Stomach smooth muscle (tissue), 2 donors: ENCODE measurements at regions not wholly inside any gene's neighbourhood (a gene's known extent, or its start where the extent isn't known, plus 50 kb on each side); places are given as distances from the start of the nearest gene placed in this dataset.

Source experiments
- H3K27ac ChIP-seq: one replicate; pipeline ENCODE4 v1.7.0; 2013; ENCODE audit warnings: mild to moderate bottlenecking, low read length, inconsistent platforms
- H3K27me3 ChIP-seq, 2 donors: one replicate each; pipeline ENCODE4 v1.7.0; 2013; ENCODE audit warnings: low read length in 2 of 2; ENCODE audit not compliant: insufficient read depth in 2 of 2, control insufficient read depth in 1 of 2
- H3K36me3 ChIP-seq, 2 donors: one replicate each; pipeline ENCODE4 v1.7.0; 2013; ENCODE audit warnings: low read length in 2 of 2; ENCODE audit not compliant: control insufficient read depth in 2 of 2, insufficient read depth in 2 of 2
- H3K4me1 ChIP-seq: one replicate; pipeline ENCODE4 v1.7.0; 2013; ENCODE audit warnings: low read length; ENCODE audit not compliant: control insufficient read depth, insufficient read depth
- H3K4me3 ChIP-seq, 2 donors: one replicate each; pipeline ENCODE4 v1.7.0; 2013; ENCODE audit warnings: low read length in 2 of 2
- H3K9ac ChIP-seq, 2 donors: one replicate each; pipeline ENCODE4 v1.7.0; 2013; ENCODE audit warnings: low read length in 2 of 2, mild to moderate bottlenecking in 1 of 2
- H3K9me3 ChIP-seq, 2 donors: one replicate each; pipeline ENCODE4 v1.7.0; 2013; ENCODE audit warnings: low read length in 2 of 2; ENCODE audit not compliant: control insufficient read depth in 2 of 2
- donor health status: healthy.
- donor health status: Pancreatic carcinoma.

DNA sequence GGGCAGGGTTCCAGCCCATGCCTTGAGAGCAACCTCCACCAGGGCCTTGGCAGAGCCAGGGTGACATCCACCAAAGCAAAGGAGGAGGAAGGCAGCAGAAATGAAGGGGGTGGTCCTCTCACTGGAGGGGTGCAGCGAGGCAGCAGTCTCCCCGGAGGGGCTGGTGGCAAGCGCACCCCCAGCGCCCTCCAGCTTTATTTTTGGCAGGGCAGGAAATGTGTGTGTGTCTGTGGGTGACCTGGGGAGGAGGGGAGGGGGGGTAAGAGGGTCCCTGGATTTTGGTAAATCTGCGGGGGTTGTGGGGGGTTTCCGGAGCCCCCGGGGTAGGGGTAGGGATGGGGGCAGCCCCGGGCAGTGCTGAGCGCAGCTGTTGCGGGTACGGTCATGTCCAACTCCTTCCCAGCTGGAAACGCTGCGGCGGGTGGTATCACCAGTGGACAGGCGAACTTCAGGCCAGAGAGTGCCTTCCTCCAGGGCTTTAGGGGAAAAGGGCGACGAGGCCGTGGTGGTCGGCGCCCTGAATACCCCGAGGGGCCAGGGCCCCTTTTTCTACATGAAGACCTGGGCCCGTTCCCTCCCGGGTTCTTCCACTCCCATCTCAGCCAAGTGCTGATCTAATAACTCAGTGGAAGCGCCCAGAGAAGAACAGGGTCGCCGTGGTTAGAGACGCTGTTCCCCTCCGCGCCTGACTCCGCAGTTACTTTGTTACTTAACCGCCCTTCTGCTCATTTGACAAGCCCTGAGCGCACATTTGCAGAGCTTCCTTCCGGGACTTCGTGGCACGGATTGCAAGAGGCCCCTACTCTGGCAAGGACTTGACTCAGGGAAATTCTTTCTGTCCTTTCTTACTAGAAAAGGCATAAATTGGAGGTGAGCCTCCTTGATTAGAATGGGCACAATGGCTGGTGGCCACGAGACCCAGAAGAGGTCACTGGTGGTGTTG is 55.2 kb downstream of the FOS start:
- Histone ChIP-seq H3K4me1 (peaks cover 10% of the 10 kb centered on the region), H3K27me3 (no peaks in the 10 kb centered on the region), H3K36me3 (no peaks in the 10 kb centered on the region), H3K4me3 (peak overlapping the region; percentile 54 to 65), H3K27ac (peak overlapping the region; percentile 58), H3K9me3 (no peaks in the 10 kb centered on the region), H3K9ac (peak overlapping the region; percentile 30 to 51)

DNA sequence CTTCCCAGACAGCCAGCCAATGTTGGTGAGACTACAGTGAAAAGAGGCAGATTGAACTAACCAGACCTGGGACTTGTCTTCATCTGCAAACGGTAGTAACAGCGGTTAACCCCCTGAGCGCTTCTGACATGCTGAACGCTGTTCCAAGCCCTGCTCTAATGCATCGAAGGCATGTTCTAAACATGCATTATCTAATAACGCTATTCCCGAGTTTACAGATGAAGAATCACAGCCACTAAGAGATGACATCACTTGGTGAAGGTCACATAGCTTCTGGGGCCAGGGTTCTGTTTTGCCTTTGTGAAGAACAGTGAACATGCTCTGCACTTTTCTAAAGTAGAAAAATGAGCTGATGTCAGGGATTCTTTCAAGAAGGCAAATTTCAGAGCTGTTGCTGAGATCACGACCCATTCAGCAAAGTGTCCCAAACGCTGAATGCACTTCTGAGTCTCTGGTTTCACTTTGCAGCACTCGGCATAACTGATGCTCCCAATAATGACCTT is 56.0 kb downstream of the FOS start:
- no peaks in the 10 kb centered on the region for H3K36me3 ChIP-seq
- peak overlapping the region; percentile 54 to 65 for H3K4me3 ChIP-seq
- peaks cover 10% of the 10 kb centered on the region for H3K4me1 ChIP-seq
- no peaks in the 10 kb centered on the region for H3K9me3 ChIP-seq
- no peaks in the 10 kb centered on the region for H3K27me3 ChIP-seq
- H3K27ac ChIP-seq, result peak overlapping the region; percentile 58
- peak overlapping the region; percentile 30 to 51 for H3K9ac ChIP-seq

DNA sequence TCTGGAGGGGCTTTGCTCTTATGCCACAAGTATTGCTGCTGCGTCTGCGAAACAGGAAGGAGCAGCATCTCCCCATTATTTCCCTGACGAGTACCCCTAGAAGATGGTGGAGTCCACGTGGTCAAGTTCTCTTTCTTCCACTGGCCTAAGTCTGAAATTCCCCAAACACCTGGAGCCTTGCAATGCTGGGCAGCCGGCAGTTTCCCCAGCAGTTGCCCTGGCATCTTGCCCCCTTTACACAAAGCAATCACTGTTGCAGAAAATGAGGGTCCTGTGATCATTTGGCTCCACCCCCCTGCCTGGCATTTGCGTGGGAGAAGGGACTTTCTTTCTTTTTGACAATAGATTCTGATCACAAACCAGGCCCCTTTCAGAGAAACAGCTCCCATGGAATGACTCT is 56.9 kb downstream of the FOS start:
- Histone ChIP-seq H3K4me3 (no peak overlapping the region), H3K9me3 (no peaks in the 10 kb centered on the region), H3K4me1 (peaks cover 10% of the 10 kb centered on the region), H3K27ac (no peak overlapping the region), H3K27me3 (no peaks in the 10 kb centered on the region), H3K36me3 (no peaks in the 10 kb centered on the region), H3K9ac (no peak overlapping the region)

DNA sequence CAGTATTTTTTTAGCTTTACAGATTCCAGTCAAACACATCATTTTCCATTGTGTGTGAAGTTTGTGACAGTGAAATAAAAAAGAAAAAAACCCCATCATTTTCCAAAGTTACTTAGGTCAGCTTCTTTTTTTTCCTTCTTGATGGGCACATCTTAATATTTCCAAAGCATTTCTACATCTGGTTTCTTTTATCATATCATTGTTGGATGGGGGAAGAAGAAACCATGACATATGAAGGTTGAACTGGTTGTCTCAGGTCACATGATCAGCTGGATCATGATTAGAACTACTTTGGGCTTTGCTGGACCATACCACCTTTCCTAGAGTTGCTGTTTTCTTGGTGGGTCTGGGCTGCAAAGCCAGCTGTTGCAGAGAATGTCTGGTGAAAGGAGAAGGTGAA is 59.8 kb downstream of the FOS start:
- H3K36me3 ChIP-seq, result no peaks in the 10 kb centered on the region
- no peak overlapping the region for H3K4me3 ChIP-seq
- H3K9me3 ChIP-seq, result no peaks in the 10 kb centered on the region
- no peaks in the 10 kb centered on the region for H3K27me3 ChIP-seq
- peaks cover 12% of the 10 kb centered on the region for H3K4me1 ChIP-seq
- H3K9ac ChIP-seq, result no peak overlapping the region
- no peak overlapping the region for H3K27ac ChIP-seq

DNA sequence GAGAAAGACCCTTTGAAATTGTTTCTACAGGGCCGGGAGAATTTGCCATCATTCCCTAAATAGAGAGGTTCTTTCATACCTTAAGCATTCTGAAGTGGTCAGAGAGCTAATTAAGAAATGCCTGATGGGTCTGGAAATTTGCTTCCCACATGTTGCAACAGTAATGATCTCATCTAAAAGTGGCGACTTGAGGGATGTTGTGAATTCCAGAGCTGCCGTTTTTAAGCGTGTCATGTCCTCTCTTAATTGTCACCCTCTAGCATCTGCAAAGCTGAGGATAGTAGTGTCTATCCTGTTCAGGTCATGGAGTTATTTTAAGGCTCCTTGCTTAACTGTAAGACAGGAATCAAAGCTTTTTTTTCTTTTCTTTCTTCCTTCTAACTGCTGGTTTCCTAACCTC is 60.4 kb downstream of the FOS start:
- Histone ChIP-seq H3K27ac (no peak overlapping the region), H3K27me3 (no peaks in the 10 kb centered on the region), H3K9ac (no peak overlapping the region), H3K36me3 (no peaks in the 10 kb centered on the region), H3K4me3 (no peak overlapping the region), H3K9me3 (no peaks in the 10 kb centered on the region), H3K4me1 (peaks cover 11% of the 10 kb centered on the region)

DNA sequence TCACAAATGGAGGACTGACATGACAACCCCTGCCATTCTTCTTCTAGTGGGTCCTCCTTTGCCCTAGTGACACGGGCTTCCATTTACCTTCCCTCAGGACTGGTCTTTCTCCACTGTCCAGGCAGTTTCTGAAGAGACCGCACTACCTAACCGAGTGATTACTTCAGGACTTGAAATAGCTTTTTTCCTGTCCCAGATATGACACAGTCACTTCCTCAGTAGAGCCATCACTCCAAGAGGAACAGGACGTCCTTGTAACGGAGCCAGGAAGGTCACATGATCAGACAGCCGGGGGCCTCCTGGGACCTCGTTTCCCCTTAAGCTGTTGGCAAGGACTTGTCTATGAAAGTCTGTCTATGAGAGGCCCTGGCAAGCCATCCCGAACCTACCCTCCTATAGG is 62.3 kb downstream of the FOS start:
- Histone ChIP-seq H3K4me3 (no peak overlapping the region), H3K9me3 (no peaks in the 10 kb centered on the region), H3K9ac (no peak overlapping the region), H3K27ac (peak overlapping the region; percentile 41), H3K4me1 (peaks cover 3% of the 10 kb centered on the region), H3K36me3 (no peaks in the 10 kb centered on the region), H3K27me3 (no peaks in the 10 kb centered on the region)

GRCh38 chr14:75341620-75342019 is 63.0 kb downstream of the FOS start:
- Histone ChIP-seq H3K4me1 (peaks cover 3% of the 10 kb centered on the region), H3K9me3 (no peaks in the 10 kb centered on the region), H3K9ac (no peak overlapping the region), H3K4me3 (no peak overlapping the region), H3K36me3 (no peaks in the 10 kb centered on the region), H3K27me3 (no peaks in the 10 kb centered on the region), H3K27ac (peak overlapping the region; percentile 41)

GRCh38 chr14:75342762-75343599 is 64.4 kb downstream of the FOS start:
- Histone ChIP-seq H3K27ac (no peak overlapping the region), H3K36me3 (no peaks in the 10 kb centered on the region), H3K9ac (no peak overlapping the region), H3K27me3 (no peaks in the 10 kb centered on the region), H3K4me3 (no peak overlapping the region), H3K4me1 (peaks cover 3% of the 10 kb centered on the region), H3K9me3 (no peaks in the 10 kb centered on the region)

DNA sequence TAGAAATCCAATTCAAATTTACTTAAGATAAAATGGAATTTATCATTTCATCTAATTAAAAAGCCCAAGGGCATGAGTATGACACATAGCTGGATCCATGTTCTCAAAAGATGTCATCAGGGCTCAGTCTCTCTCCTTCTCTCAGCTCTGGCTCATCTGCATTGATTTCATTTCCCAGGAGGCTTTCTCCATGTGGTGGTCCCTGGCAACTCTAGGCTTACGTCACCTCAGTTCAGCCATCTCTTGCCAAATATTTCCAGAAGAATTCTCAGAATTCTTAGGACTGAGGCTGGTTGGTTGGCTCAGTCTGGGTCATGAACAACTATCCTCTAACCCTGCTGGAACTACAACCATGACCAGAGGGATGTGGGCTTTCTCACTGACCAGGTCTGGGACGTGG is 65.3 kb downstream of the FOS start:
- Histone ChIP-seq H3K9me3 (no peaks in the 10 kb centered on the region), H3K27me3 (no peaks in the 10 kb centered on the region), H3K27ac (no peak overlapping the region), H3K36me3 (no peaks in the 10 kb centered on the region), H3K9ac (no peak overlapping the region), H3K4me1 (peaks cover 3% of the 10 kb centered on the region), H3K4me3 (no peak overlapping the region)

GRCh38 chr14:75344411-75344810 is 65.8 kb downstream of the FOS start:
- no peaks in the 10 kb centered on the region for H3K9me3 ChIP-seq
- H3K36me3 ChIP-seq, result no peaks in the 10 kb centered on the region
- no peaks in the 10 kb centered on the region for H3K27me3 ChIP-seq
- H3K4me3 ChIP-seq, result no peak overlapping the region
- no peak overlapping the region for H3K27ac ChIP-seq
- H3K9ac ChIP-seq, result no peak overlapping the region
- H3K4me1 ChIP-seq, result peaks cover 3% of the 10 kb centered on the region
